Islet of Langerhans (tissue), 1 donor: ENCODE measurements at regions not wholly inside any gene's neighbourhood (a gene's known extent, or its start where the extent isn't known, plus 50 kb on each side); places are given as distances from the start of the nearest gene placed in this dataset.
"Not testable (repeated sequence)": the region's sequence is repeated elsewhere in the genome, so short reads cannot be mapped to it uniquely, and the experiment has no call there.

Experiments
- FAIRE-seq: peaks from one replicate; lab custom pipeline; 2011; peaks lifted over from hg19 to GRCh38; lab: Jason Lieb, UNC

- no peak for FAIRE-seq
Measured at GRCh38 chr5:52017567-52017966, 634.3 kb downstream of the ISL1 start.

GRCh38 chr5:52024359-52024758, 641.1 kb downstream of the ISL1 start:
- no peak for FAIRE-seq

- FAIRE-seq = not testable (repeated sequence)
Measured at GRCh38 chr5:52029836-52030235, 646.6 kb downstream of the ISL1 start.

GRCh38 chr5:52041842-52042241, 658.6 kb downstream of the ISL1 start:
- FAIRE-seq = peak; percentile 62

GRCh38 chr5:52043137-52043536, 659.9 kb downstream of the ISL1 start:
- FAIRE-seq = no peak

- FAIRE-seq = peak; percentile 99
Measured at GRCh38 chr5:52043543-52043942, 660.3 kb downstream of the ISL1 start.

- FAIRE-seq = no peak
Measured at GRCh38 chr5:52051759-52052158, 668.5 kb downstream of the ISL1 start.

GRCh38 chr5:52063186-52063585, 679.9 kb downstream of the ISL1 start:
- no peak for FAIRE-seq

GRCh38 chr5:52065182-52065581, 681.9 kb downstream of the ISL1 start:
- FAIRE-seq = no peak

- no peak for FAIRE-seq
Measured at GRCh38 chr5:52069997-52070396, 686.7 kb downstream of the ISL1 start.

GRCh38 chr5:52073993-52074689, 690.9 kb downstream of the ISL1 start:
- no peak for FAIRE-seq

GRCh38 chr5:52077941-52078815, 694.9 kb downstream of the ISL1 start:
- no peak for FAIRE-seq

GRCh38 chr5:52102311-52102710, 685.4 kb upstream of the ITGA1 start:
- FAIRE-seq = not testable (repeated sequence)

- no peak for FAIRE-seq
Measured at GRCh38 chr5:52107210-52107905, 680.4 kb upstream of the ITGA1 start.

- no peak for FAIRE-seq
Measured at GRCh38 chr5:52119768-52120167, 667.9 kb upstream of the ITGA1 start.

- no peak for FAIRE-seq
Measured at GRCh38 chr5:52132053-52132452, 655.7 kb upstream of the ITGA1 start.

- FAIRE-seq = no peak
Measured at GRCh38 chr5:52134013-52134650, 653.6 kb upstream of the ITGA1 start.

- no peak for FAIRE-seq
Measured at GRCh38 chr5:52139888-52140615, 647.7 kb upstream of the ITGA1 start.

- peak; percentile 24 for FAIRE-seq
Measured at GRCh38 chr5:52148679-52149078, 639.0 kb upstream of the ITGA1 start.

- no peak for FAIRE-seq
Measured at GRCh38 chr5:52150501-52150900, 637.2 kb upstream of the ITGA1 start.

GRCh38 chr5:52156809-52157208, 630.9 kb upstream of the ITGA1 start:
- FAIRE-seq = not testable (repeated sequence)

GRCh38 chr5:52165806-52166205, 621.9 kb upstream of the ITGA1 start:
- not testable (repeated sequence) for FAIRE-seq
